Hematopoietic multipotent progenitor cell treated with erythropoietin and hydrocortisone succinate and interleukin-3 and kit ligand, for 17 days (in vitro differentiated cells): ENCODE measurements at regions not wholly inside any gene's neighbourhood (a gene's known extent, or its start where the extent isn't known, plus 50 kb on each side); places are given as distances from the start of the nearest gene placed in this dataset.

Experiments
- DNase-seq: peaks from one replicate; pipeline ENCODE4 v3.0.0-alpha.2; 2015; ENCODE audit warnings: low spot score

DNA sequence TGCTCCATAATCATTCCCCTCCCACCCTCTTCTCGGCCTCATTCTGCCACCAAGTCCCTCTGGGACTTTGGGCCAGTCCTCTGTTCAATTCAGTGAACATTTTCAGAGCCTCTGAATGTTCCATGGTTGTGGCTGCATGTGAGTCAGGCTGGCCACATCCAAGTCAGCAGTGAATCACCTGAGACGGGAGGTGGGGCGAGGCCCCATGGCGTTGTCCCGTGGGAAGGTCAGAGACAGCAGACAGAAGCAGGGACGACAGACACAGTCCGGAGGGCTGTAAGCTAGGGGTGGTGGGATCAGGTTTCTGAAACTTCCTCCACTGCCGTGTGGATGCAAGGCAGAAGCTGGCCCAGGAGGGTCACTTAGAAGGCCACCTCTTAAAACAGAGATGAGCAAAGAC is 324.8 kb downstream of the MN1 start:
- no peak for DNase-seq

DNA sequence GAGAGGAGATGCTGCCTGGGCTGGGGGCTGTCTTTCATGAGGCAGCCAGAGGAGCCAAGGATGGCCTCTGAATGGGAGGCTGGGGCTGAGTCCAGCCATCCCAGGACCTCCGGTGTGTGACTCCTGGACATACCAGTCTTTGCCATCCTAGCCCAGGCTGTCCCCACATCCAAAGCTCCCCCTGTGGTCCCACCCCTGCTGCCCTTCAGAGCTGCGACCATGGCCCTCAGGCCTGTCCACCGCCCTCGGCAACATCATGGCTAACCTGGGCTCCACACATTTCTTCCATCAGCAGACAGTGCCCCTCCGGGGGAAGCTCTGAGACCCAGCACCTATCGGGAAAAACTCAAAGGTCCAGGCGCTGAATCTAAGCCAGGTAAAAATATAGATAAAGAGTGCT is 324.4 kb downstream of the MN1 start:
- no peak for DNase-seq

DNA sequence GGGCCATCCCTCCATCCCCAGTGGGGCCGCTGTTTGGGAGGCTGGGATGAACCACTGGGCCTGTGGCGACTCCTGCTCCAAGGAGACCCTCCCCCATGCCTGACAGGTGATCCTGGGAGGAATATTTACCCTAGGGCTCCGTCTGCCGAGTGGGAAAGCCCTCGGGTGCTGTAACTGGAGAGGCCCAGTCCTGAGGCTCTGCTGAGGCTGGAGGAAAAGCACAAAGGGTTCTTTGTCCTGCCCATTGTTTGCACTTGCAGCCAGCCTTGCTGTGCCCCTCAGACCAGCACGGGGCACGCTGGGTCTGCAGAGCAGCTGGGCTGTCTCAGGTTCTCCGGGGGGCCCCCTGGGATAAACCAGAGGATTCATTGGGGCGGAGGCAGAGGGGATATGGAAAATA is 321.1 kb downstream of the MN1 start:
- no peak for DNase-seq

DNA sequence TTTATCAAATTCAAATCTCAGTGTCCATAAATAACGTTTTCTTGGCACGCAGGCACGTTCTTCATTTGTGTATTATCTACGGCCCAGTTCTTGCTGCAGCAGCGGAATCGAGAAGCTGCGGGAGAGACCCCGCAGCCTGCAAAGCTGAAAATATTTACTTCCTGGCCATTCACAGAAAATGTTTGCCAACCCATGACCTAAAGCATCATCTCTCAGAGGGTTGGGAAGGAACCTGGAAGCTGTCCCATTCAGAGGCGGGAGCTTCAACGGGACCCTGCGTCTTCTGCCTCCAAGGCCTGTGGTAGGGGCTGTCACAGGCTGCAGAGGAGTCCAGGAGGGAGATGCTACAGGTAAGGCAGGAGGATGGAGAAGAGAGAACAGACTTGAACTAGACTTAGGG is 319.2 kb downstream of the MN1 start:
- no peak for DNase-seq

DNA sequence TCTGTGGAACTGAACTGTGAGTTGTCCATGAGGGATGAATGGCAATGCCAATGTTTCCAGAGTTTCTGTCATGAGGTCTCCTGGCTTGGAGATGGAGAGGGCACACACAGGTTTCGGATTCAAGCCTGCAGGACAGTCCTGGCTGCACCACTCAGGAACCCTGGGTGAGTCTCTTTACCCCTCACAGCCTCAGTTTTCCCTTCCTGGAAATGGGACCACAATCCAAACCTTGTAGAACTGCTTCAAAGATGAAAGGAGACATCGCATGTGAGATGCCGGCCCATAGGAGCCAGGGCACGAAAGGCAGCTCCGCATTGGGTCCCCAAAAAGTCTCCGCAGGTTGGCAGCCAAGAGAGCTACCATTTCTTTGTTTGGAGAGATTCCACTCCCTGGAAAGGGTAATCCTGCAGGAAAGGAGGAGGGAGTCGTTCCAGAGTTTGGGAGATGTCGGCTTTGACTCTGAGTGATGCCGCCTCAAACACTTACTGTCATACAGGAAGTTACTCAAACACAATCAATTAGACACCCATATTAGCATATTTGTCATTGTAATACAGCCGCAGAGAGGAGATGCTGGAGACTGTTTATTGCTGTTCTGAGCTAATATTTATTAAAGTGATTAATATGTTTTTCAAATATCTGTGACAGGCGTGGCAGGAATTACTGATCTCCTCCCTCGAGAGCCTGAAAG is 318.3 kb downstream of the MN1 start:
- no peak for DNase-seq

DNA sequence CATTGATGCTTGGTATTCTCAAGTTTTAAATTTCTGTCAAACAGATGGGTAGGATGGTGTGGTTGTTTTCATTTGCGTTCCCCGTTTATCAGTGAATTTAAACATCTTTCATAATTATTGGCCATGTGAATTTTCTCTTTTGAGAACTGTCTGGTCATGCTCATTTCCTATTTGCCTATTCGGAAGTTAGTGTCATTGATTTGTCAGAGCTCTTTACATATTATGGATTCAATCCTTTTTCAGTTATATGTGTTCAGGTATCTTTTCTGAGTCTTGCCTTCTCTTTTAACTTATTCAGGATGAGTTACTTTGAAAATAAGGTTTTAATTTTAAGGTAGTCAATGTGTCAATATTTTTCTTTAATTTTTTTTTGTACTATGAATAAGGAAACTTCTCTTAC is 315.7 kb downstream of the MN1 start:
- no peak for DNase-seq

DNA sequence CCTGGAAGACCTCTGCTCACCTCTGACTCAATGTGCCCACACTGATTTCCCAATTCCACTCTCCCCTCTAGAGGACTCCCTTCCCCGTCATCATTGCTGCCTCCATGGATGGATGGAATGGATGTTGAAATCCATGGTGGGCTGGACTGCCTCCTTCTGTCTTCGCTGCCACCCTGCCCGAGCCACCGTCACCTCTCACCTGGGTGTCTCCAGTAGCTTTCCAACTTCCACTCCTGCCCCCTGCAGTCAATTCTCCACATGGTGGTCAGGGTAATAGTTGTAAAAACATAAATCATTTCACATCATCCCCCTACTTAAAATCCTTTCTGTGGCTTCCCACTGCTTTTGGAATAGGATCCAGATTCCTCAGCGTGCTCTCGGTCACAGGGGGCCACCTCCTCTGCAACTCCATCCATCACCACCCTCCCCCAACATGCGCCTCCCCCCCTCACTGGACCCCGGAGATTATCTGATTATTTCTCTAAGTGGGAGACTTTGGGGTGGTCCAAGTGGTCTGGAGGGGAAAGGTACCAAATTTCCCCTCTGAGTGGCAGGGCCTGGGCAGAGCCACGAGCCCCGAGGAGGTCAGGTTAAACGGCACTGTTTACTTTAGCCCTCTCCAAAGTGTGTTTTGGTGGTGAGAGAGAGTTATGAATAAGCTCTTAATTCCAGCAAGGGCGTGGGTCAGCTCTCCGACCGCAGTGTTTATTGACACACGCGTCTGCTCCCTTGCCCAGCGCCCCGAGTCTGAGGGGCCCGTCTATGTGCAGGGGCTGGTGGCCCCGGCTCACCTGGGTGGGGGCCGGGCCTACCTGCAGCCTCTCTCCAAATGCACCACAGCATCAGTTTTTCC is 313.7 kb downstream of the MN1 start:
- DNase-seq: no peak

DNA sequence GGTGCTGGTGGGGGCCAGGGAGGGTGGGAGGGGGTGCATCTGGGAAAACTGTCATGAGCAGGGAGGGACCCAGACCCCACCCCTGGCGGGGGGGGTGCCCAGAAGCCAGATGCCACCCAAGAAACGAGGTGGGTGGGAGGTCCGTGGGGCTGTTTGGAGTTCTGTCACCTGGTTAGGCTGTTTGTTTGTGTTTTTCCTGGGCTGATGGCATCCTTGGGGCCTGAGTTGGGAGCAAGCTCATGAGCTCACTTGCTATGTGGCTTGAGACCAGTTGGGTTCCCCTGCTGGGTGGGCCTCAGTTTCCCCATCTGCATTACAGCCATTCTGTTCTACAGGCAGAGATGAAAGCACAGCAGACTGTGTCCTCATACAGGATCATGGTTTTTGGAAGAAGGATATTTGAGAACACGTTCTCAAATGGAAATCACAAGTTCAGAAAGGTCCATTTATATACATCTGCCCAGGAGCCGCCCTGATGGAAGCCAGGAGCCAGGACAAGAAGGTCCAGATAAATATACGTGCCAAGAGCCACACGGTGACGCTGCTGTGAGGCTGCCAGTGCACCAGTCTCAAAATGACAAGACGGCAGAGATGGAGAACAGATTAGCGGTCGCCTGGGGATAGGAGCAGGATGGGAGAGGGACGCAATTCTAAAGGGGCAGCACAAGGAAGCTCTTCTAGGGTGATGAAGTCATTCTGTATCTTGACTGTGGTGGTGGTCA is 312.9 kb downstream of the MN1 start:
- DNase-seq: no peak

DNA sequence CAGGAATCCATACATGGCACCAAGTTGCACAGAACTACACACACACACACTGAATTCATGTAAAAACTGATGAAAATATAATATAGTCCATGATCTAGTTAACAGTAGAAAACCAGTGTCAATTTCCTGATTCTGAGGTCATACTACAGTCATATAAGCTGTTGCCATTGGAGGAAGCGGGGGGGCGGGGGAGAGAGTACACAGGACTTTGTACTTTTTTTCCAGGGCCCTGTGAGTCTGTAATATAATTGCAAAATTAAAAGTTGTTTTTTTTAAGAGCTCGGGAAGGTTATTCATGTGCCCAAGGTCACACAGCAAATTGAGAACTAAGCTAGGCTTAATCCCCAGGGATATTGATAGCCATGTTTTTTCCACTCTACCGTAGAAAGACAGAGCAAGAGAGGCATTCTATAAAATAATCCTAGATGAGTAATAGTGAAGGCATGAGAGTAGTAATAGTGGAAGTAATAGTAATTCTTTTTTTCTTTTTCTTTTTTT is 312.3 kb downstream of the MN1 start:
- no peak for DNase-seq

DNA sequence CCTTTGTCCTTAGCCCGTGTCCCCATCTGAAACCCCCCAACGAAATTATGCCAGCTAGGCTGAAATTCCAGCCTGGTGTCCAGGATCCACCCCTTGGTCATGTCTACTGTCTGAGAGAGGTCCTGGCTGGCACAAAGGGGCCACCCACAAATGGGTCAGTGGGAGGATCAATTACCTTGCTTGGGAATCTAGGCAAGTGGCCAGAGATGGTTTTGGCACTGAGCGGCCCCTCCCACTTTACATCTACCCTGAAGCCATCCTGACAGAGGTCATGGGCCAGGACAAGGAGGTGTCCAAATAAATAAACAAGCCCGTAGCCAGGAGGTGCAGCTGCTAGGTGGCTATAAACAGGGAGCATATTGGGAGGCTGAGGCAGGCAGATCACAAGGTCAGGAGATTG is 311.5 kb downstream of the MN1 start:
- DNase-seq: no peak

DNA sequence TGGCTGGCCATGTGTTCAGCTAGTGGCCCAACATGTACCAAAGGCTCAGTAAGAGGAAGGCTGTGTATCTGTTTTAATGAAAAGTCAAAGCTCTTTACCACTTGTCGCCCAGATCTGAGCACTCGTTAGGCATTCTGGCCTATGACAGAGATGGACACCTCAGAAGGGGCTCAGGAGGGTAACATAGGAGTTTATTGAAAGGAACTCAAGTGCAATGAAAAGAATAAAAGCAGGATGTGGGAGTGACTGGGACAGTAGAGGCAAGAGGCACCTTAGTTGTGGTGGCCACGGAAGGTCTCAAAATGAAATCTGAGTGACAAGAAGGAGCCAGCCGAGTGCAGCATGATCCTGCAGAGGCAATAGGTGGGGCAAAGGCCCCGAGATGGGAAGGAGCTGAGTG is 309.7 kb downstream of the MN1 start:
- no peak for DNase-seq

DNA sequence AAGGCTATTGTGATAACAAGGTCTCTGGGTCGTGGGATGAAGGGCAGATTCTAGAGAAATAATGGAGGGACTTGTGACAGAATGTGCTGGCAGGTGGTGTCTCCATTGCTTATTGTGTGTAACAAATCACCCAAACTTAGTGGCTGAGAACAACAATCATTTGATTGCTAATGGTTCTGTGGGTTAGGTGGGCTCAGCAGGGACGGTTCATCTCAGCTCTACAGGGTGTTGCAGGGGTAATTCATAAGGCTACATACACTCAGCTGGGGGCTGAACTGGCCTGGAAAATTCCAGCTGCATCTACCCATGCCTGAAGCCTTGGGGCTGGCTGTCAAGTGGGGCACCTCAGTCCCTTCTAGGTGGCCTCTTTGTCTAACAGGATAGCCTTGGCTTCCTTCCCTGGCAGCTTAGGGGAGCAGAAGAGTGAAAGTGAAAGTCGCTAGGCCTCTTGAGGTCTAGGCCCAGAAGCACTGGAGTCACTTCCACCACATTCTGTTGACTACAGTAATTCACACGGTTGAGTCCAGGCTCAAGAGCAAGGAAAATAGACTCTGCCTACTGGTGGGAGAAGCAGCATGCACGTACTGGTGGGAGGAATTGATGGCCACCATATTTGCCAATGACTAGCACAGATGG is 308.9 kb downstream of the MN1 start:
- no peak for DNase-seq

DNA sequence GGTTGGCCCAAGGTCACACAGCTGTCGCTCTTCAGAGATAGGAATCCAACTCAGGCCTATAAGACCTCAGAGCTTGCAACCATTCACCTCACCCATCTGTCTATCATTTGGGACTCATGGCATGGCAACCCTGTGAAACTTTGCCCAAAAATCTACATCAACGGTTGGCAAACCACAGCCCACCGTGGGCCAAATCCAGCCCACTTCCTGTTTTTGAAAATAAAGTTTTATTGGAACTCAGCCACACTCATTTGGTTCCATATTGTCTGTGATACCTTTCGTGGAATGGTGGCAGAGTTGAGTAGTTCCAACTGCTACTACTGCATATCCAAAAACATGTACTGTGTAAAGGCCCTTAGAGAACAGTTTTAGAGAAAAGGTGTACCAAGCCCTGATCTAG is 307.8 kb downstream of the MN1 start:
- DNase-seq: no peak

DNA sequence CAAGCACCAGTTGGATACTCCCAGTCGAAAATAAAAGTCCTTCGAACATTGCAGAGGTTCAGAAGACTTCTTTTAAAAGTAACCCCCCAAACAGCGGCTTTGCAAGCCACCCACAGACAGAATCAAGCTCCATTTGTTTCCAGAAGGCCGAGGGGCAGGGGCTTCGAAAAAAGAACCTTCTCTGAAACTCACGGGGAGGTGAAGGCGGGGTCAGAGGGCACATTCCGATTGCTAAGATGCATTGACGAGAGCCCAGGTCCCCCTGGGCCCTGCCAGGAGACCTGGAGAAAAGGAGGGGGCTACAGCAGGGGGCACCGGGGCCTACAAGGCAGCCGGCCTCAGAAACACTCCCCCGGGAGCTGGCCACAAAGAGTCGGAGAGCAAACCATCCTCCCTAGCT is 306.8 kb downstream of the MN1 start:
- DNase-seq: no peak

DNA sequence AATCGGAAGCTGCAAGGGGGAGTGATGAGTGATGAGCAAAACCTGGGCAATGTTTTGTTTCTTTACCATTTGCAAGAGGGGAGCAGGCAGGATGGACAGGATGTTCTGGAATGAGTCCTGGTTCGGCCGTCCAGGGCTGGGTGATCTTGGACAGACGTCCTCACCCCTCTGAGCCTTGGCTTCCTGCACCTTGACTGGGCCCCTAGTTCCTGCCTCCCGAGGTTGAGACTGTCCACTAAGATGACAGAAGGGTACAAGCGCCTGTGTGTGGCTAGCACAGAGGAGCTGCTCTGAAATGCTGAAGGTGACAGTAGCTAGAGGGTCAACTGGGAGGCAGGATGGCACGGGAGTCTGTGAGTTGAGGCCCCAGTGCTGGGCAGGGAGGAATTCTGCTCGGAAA is 306.2 kb downstream of the MN1 start:
- DNase-seq: no peak

DNA sequence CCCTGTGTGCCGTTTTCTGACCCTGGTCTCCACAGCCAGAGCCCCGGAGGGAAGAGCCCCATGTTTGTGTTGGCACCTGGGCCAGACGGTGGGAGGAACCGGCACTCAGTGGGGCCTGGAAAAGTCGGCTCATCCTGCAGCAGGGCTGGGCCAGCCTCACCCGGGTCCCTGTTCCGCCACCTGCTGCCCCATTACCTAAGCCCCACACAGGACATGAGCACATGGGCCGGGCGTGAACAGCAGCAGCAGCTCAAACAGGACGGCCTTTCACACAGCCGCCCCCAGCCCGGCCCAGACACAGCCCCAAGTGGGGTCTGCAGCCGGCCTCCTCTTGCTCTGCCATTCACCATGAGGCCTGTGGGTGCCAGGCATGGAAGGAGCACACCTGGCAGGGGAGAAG is 302.4 kb downstream of the MN1 start:
- DNase-seq: no peak

DNA sequence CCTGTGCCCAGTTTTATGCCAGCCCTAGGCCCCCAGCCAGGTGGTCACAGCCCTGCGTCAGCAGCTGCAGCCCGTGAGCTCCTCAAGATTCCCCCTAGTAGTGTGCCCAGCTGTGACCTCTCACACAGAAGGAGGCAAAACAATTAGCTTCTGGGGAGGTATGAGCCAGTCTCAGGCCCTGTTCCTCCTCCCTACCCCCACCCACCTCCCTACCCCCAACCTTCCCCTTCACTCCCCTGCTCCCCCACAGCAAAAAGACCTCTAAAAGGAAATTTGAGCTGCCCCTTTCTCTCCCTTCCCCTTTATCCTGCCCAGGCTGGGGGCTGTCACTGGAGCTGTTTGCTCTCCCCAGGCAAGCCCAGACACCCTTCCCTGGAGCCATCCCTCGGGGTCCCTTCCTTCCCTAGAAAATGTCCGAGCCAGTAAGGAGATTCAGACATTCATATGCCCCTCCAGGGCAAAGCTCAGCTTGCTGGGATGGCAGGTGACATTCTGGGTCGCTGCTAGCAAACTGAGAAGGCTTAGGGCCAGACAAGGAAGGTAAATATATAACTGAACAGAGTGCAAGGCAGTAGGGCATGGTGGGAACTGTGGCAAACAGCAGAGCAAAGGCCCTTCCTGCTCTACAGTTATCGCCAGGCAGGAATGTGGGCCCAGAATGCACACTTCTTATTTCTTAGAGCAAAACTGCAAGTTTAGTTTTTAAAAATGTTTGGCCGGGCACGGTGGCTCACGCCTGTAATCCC is 300.2 kb downstream of the MN1 start:
- DNase-seq: no peak

DNA sequence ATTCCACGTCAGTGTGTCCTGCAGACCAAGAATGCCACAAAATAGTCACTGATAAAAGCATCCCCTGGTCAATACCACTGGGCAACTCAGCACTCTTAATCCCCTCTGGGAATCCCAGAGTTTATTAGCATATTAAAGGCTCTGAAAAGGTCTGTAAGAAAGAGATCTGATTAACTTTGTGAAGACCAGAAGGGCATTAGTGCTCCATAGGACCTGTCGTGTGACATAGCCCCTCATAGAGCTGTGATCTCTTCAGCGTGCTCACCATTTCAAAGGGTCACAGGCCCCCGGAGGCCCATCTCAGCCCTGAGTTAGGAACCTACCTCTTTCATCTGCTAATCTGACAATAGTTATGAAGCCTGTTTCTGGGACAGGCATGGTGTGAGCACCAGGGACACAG is 299.2 kb downstream of the MN1 start:
- DNase-seq: no peak

DNA sequence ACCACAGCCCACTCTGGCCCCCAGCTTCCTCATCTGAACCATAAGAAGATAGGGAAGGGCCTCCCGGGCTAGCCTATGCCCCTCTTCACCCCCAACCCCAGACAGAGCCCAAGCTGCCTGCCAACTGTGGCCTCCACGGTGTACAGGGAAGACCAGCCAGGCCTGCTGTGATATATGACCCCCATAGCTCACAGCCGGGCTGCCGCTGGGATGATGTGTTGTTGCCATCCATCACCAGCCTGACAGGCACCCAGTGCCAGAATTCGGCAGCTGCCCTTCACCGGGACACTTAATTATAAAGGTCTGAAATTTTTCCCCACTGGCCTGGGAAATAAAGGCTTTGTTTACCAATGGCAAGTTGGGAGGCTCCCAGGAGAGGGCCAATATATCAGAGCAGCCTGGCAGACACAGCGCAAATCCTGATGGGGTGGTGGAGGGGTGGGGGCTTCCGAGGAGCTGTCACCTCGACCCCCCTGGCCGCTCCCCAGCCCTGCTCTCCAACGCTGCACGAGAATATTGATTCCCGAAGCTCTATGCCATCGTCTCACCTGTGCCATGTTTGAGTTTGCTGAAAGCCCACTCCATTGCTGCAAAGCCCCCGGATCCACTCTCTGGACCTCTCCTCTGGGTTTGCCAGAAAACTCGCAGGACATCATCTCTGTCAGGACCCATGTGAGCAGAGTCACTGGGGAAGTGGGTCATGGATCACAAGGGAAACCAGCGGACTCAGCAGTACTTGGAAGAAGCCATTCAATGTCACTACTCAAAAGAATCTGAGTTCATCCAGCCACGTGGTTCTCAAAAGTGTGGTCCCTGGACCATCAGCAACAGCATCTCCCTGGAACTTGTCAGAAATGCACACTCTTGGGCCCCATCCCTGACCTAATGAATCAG is 296.9 kb downstream of the MN1 start:
- DNase-seq: no peak

DNA sequence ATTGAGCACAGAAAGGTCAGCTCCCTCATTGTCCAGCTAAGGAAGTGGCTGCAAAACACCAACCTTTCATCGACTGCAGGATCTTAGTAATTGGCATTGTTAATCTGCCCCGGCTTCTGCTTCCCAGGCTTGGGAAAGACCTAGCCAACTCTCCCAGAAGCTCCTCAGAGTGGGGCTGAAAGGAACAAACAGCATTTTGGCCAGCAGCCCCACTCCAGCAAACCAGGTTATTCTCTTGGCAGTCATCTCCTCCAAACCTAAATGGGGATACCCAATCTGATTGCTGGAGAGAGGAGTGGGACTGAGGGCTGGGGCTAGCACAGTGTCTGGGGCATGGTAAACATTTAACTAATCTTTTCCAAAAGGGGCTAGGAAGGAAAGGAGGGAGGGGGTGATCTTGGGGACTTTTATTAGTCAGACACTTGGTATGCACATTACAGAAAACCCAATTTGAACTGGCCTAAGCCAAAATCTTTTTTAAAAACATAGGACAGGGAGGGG is 294.4 kb downstream of the MN1 start:
- no peak for DNase-seq
